Suprapubic skin (tissue), 3 donors: ENCODE measurements at regions not wholly inside any gene's neighbourhood (a gene's known extent, or its start where the extent isn't known, plus 50 kb on each side); places are given as distances from the start of the nearest gene placed in this dataset.

Experiments used
- CTCF ChIP-seq, 2 donors: fragments of 200-600 bp in 1 of 2; fragments of 450-650 bp in 1 of 2; sonication (generic) in 1 of 2; IDR thresholded peaks; one replicate each; pipeline ENCODE4 v1.5.1; 2016 to 2019; ENCODE audit warnings: antibody characterized with exemption in 2 of 2, mild to moderate bottlenecking in 1 of 2, moderate library complexity in 1 of 2
- EP300 ChIP-seq: sonication (generic); formaldehyde crosslinking; IDR thresholded peaks from one replicate; pipeline ENCODE4 v1.6.1; 2017; ENCODE audit warnings: antibody characterized with exemption

GRCh38 chr5:143714629-143715028 is 97.3 kb upstream of the HMHB1 start:
- TF ChIP-seq CTCF (IDR thresholded peaks at IDR 0.05) (no peak), EP300 (no peak)
